IPS DF 4.7 (cell line): ENCODE measurements at regions not wholly inside any gene's neighbourhood (a gene's known extent, or its start where the extent isn't known, plus 50 kb on each side); places are given as distances from the start of the nearest gene placed in this dataset.
"Not testable (repeated sequence)": the region's sequence is repeated elsewhere in the genome, so short reads cannot be mapped to it uniquely, and the experiment has no call there.

Experiments used
- DNase-seq: peaks from one replicate; pipeline ENCODE4 v3.0.0-alpha.2; 2013; ENCODE audit warnings: low spot score; ENCODE audit errors: extremely low read depth

- DNase-seq, result peak; percentile 74
These were observed 69.4 kb upstream of the EVL start for GRCh38 chr14:99995700-99996356.

DNA sequence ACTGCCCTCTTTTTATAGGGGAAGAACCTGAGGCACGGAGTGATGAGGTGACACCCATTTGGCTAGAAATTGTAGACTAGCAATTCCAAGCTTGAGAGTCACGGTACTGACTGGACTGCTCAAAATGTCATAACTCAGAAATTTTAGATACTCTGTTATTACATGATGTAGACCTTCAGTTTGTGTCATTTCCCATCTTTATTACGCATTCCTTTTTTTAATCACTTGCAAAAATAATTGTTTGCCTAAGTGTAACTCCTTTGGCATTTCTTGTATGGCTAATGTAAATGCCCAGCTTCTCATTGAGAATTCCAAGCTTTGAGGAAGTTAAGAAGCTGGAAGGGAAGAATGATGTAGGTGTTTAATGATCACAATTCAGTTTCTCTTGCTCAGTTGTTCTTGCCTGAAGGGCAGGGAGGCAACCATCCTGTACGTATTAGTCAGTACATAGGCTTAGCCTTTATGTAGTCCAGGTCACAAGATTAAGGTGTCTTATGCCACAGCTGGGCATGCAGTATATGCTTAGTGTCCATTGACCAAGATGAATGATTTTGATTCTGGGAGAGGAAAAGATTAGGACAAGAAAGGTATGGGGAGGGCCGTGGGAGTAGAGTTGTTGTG is 68.2 kb upstream of the EVL start:
- DNase-seq, result no peak

DNA sequence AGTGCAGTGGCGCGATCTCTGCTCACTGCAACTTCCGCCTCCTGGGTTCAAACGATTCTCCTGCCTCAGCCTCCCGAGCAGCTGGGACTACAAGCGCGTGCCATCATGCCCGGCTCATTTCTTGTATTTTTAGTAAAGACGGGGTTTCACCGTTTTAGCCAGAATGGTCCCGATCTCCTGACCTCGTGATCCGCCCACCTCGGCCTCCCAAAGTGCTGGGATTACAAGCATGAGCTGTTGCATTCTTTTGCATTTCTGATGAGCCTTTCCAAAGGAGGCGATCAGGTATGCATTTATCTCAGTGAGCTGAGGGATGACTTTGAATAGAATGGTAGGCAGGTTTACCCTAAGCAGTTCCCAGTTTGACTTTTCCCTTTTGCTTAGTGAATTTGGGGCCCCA is 64.8 kb upstream of the EVL start:
- not testable (repeated sequence) for DNase-seq

DNA sequence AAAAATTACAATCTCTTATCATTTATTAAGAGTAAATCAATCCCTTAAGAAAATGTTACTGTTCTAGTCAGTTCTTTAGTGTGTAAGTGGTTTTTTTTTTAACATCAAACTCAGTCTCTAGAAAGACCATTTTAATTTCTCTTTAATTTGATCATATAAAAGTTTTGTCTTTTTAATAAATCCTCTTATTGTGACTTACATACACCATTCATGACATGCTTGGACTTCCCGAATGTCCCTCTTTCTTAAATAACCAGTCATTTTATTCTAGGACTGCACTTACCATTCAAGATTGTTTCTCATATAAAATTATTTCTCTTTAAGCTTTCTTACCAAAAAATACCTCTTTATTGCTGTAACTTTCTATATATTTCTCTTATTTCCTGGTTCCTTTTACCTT is 60.8 kb upstream of the EVL start:
- no peak for DNase-seq

- no peak for DNase-seq
These were observed 58.0 kb upstream of the EVL start for GRCh38 chr14:100007254-100007653.

DNA sequence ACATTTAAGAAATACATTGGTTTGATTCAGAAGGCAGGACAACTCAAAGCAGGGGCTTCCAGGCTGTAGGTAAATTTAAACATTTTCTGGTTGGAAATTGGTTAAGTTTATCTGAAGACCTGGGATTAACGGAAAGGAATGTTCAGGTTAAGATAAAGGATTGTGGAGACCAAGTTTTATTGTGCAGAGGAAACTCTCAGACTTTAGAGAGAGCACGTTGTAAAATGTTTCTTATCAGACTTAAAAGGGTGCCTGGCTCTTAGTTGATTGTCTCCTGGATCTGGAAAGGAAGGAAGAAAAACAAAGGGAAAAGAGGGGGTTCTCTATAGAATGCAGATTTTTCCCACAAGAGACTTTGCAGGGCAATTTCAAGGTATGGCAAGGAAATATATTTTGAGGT is 55.4 kb upstream of the EVL start:
- not testable (repeated sequence) for DNase-seq

GRCh38 chr14:100010679-100011078 is 54.5 kb upstream of the EVL start:
- no peak for DNase-seq

DNA sequence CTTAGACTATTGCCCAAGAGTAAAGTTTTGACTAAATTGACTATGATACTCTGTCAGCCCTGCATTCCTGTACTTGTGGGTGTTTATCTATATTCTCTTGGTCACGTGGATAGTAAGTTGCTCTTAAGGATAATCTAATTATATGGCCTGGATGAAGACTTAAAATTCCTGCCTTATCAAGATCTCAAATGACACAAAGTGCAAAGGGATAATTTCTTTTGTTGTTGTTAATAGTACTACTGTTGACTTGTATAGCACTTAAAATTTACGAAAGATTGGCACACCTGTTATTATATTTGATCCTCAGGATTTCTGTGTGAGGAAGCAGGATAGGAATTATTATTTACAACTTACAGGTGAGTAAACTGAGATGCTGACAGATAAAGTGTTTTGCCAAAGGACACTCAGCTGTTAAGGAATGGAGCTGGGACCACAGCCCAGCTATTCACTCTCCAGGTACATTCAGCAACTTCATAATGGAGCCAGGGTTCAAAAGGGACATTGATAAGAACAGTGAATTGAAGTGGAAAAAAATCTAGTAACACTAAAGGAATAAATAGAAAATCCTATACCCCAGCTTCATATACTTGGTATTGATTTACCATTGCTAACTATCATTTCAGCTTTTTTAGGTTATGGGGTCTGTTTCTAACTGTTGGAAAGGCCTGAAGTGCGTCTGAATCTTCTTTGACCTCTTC is 53.4 kb upstream of the EVL start:
- DNase-seq, result no peak

GRCh38 chr14:100012478-100013327 is 52.5 kb upstream of the EVL start:
- no peak for DNase-seq

GRCh38 chr14:100015251-100015655 is 50.0 kb upstream of the EVL start:
- no peak for DNase-seq
